ENCODE measurements at regions not wholly inside any gene's neighbourhood (a gene's known extent, or its start where the extent isn't known, plus 50 kb on each side); places are given as distances from the start of the nearest gene placed in this dataset.

DNA sequence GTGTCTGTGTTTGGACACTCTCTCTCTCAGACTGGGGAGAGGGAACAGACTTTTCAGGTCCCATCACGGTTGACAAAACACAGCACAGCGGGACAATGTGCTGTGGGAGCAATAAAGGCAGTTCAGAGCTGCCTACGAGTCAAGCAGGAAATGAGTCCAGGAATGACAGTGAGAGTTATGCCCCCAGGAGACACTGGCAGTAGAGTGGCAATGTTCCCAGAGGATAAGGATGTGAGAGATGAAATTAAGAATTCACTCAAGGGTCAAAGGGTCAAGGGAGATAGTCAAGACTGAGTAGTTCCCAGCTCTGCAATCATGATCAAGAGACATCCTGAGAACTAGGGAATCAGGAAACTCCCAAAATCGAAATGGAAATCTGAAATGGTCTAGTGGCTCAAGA is 156.1 kb downstream of the LURAP1L start:
- no peaks in the 10 kb centered on the region for H3K4me1 ChIP-seq (ENCODE audit: control insufficient read depth, insufficient read depth, low read length)
- no peaks in the 10 kb centered on the region for H3K27me3 ChIP-seq (ENCODE audit: control insufficient read depth, insufficient read depth, low read length)
- no peaks in the 10 kb centered on the region for H3K36me3 ChIP-seq (ENCODE audit: control insufficient read depth, insufficient read depth, low read length)
- H3K9me3 ChIP-seq (ENCODE audit: control insufficient read depth, low read depth, low read length), result no peaks in the 10 kb centered on the region
- no peak overlapping the region for H3K4me3 ChIP-seq (ENCODE audit: low read length)
- DNase-seq, result no peak
- WGBS (ENCODE audit: insufficient coverage, low lambda C conversion rate), result 100% methylated on average over 1 of the region's 4 CpGs
- no peak overlapping the region for H3K27ac ChIP-seq (ENCODE audit: low read length)

- Histone ChIP-seq H3K36me3 (ENCODE audit: control insufficient read depth, insufficient read depth, low read length) (no peaks in the 10 kb centered on the region), H3K27me3 (ENCODE audit: control insufficient read depth, insufficient read depth, low read length) (no peaks in the 10 kb centered on the region), H3K4me3 (ENCODE audit: low read length) (no peak overlapping the region), H3K27ac (ENCODE audit: low read length) (no peak overlapping the region), H3K9me3 (ENCODE audit: control insufficient read depth, low read depth, low read length) (no peaks in the 10 kb centered on the region), H3K4me1 (ENCODE audit: control insufficient read depth, insufficient read depth, low read length) (no peaks in the 10 kb centered on the region)
- DNase-seq, result no peak
- WGBS (ENCODE audit: insufficient coverage, low lambda C conversion rate), result no CpG with 5 or more reads among the region's 2 CpGs
These were observed 159.1 kb downstream of the LURAP1L start for GRCh38 chr9:12933957-12934356.

- Histone ChIP-seq H3K36me3 (ENCODE audit: control insufficient read depth, insufficient read depth, low read length) (no peaks in the 10 kb centered on the region), H3K27me3 (ENCODE audit: control insufficient read depth, insufficient read depth, low read length) (no peaks in the 10 kb centered on the region), H3K4me1 (ENCODE audit: control insufficient read depth, insufficient read depth, low read length) (no peaks in the 10 kb centered on the region), H3K4me3 (ENCODE audit: low read length) (no peak overlapping the region), H3K9me3 (ENCODE audit: control insufficient read depth, low read depth, low read length) (no peaks in the 10 kb centered on the region), H3K27ac (ENCODE audit: low read length) (no peak overlapping the region)
- 90% methylated on average over 2 of the region's 6 CpGs for WGBS (ENCODE audit: insufficient coverage, low lambda C conversion rate)
- DNase-seq, result no peak
These were observed 159.9 kb downstream of the LURAP1L start for GRCh38 chr9:12934545-12935272.

DNA sequence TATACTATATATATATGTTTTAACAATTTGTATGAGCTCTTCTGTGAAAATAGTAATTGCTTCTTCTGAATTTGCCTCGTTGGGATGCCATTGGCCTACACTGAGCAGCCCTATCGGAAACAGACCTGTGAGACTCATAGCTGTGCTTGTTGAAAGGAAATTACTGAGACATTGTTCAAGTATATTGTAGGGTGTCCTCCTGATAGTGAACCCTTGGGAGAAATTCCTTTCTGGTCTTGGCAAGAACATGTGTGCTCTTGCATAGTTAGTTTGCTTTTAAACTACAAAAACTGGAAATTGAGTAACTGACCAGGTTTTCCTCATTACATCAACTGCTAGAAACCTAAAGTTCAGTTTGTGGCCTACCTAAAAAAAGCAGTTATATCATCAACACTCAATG is 160.9 kb downstream of the LURAP1L start:
- Histone ChIP-seq H3K36me3 (ENCODE audit: control insufficient read depth, insufficient read depth, low read length) (no peaks in the 10 kb centered on the region), H3K9me3 (ENCODE audit: control insufficient read depth, low read depth, low read length) (no peaks in the 10 kb centered on the region), H3K27ac (ENCODE audit: low read length) (no peak overlapping the region), H3K4me3 (ENCODE audit: low read length) (no peak overlapping the region), H3K4me1 (ENCODE audit: control insufficient read depth, insufficient read depth, low read length) (no peaks in the 10 kb centered on the region), H3K27me3 (ENCODE audit: control insufficient read depth, insufficient read depth, low read length) (no peaks in the 10 kb centered on the region)
- no peak for DNase-seq
- 80% methylated on average over 1 of the region's 2 CpGs for WGBS (ENCODE audit: insufficient coverage, low lambda C conversion rate)

DNA sequence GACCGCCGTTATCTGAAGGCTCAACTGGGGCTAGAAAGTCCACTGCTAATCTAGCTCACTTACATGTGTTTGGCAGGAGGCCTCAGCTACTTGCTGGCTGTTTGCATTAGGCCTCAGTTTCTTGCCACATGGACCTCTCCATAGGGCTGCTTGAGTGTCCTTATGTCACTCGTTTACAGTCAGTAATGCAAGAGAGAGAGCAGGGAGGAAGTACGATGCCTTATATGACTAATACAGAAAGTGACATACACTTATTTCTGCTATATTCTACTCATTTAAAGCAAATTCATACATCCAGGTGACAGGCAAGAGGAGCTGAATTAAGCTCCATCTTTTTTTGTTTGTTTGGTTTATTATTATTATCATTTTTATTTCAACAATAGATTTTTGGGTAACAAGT is 179.6 kb downstream of the LURAP1L start:
- Histone ChIP-seq H3K27ac (ENCODE audit: low read length) (no peak overlapping the region), H3K27me3 (ENCODE audit: control insufficient read depth, insufficient read depth, low read length) (no peaks in the 10 kb centered on the region), H3K9me3 (ENCODE audit: control insufficient read depth, low read depth, low read length) (no peaks in the 10 kb centered on the region), H3K4me1 (ENCODE audit: control insufficient read depth, insufficient read depth, low read length) (no peaks in the 10 kb centered on the region), H3K4me3 (ENCODE audit: low read length) (no peak overlapping the region), H3K36me3 (ENCODE audit: control insufficient read depth, insufficient read depth, low read length) (no peaks in the 10 kb centered on the region)
- DNase-seq, result no peak
- whole genome bisulfite sequencing (ENCODE audit: insufficient coverage, low lambda C conversion rate), result no CpG with 5 or more reads among the region's 4 CpGs

DNA sequence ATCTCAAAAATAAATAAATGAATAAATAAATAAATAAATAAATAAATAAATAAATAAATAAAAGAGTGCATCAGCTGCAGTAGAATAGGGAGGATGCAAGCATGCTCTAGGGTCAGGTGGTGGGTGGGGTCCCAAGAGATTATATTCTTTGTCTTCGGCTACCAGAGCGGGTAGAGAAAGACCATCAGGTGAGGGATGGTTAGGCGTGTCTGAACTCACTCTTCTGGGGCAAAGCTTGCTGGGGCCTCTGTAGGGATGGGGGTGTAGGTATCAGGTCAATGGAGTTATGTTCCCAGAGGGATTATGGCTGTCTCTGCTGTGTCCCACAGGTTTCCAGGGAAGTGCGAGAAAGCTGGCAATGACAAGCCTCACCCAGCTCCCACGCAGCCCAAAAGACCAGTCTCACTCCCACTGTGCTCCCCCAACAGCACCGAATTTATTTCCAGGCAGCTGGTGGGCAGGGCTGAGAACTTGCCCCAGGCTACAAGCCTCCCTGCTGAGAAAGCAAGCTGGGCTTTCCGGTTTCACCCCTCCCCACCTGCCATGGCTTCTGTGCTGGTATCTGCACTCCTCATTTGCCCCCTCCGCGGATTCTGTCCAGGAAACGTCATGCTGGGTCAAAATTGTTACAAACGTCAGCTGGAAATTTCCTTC is 180.8 kb downstream of the LURAP1L start:
- DNase-seq, result no peak
- Histone ChIP-seq H3K27ac (ENCODE audit: low read length) (no peak overlapping the region), H3K36me3 (ENCODE audit: control insufficient read depth, insufficient read depth, low read length) (no peaks in the 10 kb centered on the region), H3K9me3 (ENCODE audit: control insufficient read depth, low read depth, low read length) (no peaks in the 10 kb centered on the region), H3K27me3 (ENCODE audit: control insufficient read depth, insufficient read depth, low read length) (no peaks in the 10 kb centered on the region), H3K4me3 (ENCODE audit: low read length) (no peak overlapping the region), H3K4me1 (ENCODE audit: control insufficient read depth, insufficient read depth, low read length) (no peaks in the 10 kb centered on the region)
- no CpG with 5 or more reads among the region's 11 CpGs for WGBS (ENCODE audit: insufficient coverage, low lambda C conversion rate)

DNA sequence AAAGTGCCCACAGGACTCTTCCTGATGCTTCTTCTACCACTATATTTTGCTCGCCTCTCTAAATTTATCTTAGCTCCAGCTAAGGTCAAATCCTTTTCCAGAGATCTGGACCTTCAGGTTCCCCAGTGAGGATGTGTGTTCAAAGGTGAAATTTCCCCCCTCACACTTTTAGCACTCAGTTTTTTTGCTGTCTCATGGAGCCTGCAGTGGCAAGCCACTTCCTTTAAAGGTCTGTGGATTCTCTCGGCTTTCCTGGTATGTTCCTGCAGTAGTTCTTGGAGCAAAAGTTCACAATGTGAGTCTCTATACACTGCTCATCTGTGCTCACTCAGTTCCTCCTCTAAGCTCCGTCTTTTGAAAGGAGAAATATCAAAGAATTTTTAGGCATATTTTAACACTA is 181.4 kb downstream of the LURAP1L start:
- no peak for DNase-seq
- H3K27ac ChIP-seq (ENCODE audit: low read length), result no peak overlapping the region

DNA sequence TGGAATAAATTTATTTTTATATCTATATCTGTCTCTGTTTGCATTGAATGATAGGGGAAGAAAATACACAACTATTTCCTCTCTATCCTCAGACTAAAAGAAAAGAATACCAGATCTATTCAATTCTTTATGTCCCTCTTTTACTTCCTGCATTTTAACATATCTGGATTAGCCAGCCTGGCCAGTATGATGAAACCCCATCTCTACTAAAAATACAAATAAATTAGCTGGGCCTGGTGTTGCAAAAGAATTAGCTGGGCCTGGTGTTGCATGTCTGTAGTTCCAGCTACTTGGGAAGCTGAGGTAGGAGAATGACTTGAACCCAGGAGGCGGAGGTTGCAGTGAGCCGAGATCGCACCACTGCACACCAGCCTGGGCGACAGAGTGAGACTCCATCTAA is 182.0 kb downstream of the LURAP1L start:
- no peaks in the 10 kb centered on the region for H3K4me1 ChIP-seq (ENCODE audit: control insufficient read depth, insufficient read depth, low read length)
- no peak overlapping the region for H3K27ac ChIP-seq (ENCODE audit: low read length)
- no peaks in the 10 kb centered on the region for H3K9me3 ChIP-seq (ENCODE audit: control insufficient read depth, low read depth, low read length)
- no peaks in the 10 kb centered on the region for H3K36me3 ChIP-seq (ENCODE audit: control insufficient read depth, insufficient read depth, low read length)
- no peak for DNase-seq
- WGBS (ENCODE audit: insufficient coverage, low lambda C conversion rate), result 100% methylated on average over 1 of the region's 4 CpGs
- H3K27me3 ChIP-seq (ENCODE audit: control insufficient read depth, insufficient read depth, low read length), result no peaks in the 10 kb centered on the region
- no peak overlapping the region for H3K4me3 ChIP-seq (ENCODE audit: low read length)

More for the DNA sequence above, 181.4 kb downstream of the LURAP1L start:
- Histone ChIP-seq H3K27me3 (ENCODE audit: control insufficient read depth, insufficient read depth, low read length) (no peaks in the 10 kb centered on the region), H3K36me3 (ENCODE audit: control insufficient read depth, insufficient read depth, low read length) (no peaks in the 10 kb centered on the region), H3K4me1 (ENCODE audit: control insufficient read depth, insufficient read depth, low read length) (no peaks in the 10 kb centered on the region), H3K9me3 (ENCODE audit: control insufficient read depth, low read depth, low read length) (no peaks in the 10 kb centered on the region), H3K4me3 (ENCODE audit: low read length) (no peak overlapping the region)
- 75% methylated on average over 1 of the region's 3 CpGs for WGBS (ENCODE audit: insufficient coverage, low lambda C conversion rate)

GRCh38 chr9:12958279-12958678 is 183.5 kb downstream of the LURAP1L start:
- Histone ChIP-seq H3K36me3 (ENCODE audit: control insufficient read depth, insufficient read depth, low read length) (no peaks in the 10 kb centered on the region), H3K9me3 (ENCODE audit: control insufficient read depth, low read depth, low read length) (no peaks in the 10 kb centered on the region), H3K27me3 (ENCODE audit: control insufficient read depth, insufficient read depth, low read length) (no peaks in the 10 kb centered on the region), H3K4me3 (ENCODE audit: low read length) (no peak overlapping the region), H3K27ac (ENCODE audit: low read length) (no peak overlapping the region), H3K4me1 (ENCODE audit: control insufficient read depth, insufficient read depth, low read length) (no peaks in the 10 kb centered on the region)
- DNase-seq, result no peak
- WGBS (ENCODE audit: insufficient coverage, low lambda C conversion rate), result no CpG with 5 or more reads among the region's 3 CpGs

GRCh38 chr9:12958708-12959107 is 183.9 kb downstream of the LURAP1L start:
- H3K36me3 ChIP-seq (ENCODE audit: control insufficient read depth, insufficient read depth, low read length), result no peaks in the 10 kb centered on the region

More at GRCh38 chr9:12958708-12959107, 183.9 kb downstream of the LURAP1L start:
- no peak for DNase-seq
- WGBS (ENCODE audit: insufficient coverage, low lambda C conversion rate), result no CpG with 5 or more reads among the region's 3 CpGs
- H3K27ac ChIP-seq (ENCODE audit: low read length), result no peak overlapping the region
- no peaks in the 10 kb centered on the region for H3K9me3 ChIP-seq (ENCODE audit: control insufficient read depth, low read depth, low read length)
- H3K4me1 ChIP-seq (ENCODE audit: control insufficient read depth, insufficient read depth, low read length), result no peaks in the 10 kb centered on the region
- no peaks in the 10 kb centered on the region for H3K27me3 ChIP-seq (ENCODE audit: control insufficient read depth, insufficient read depth, low read length)
- no peak overlapping the region for H3K4me3 ChIP-seq (ENCODE audit: low read length)

Measured in large intestine (tissue), 3 donors.